CD4-positive, alpha-beta memory T cell (primary cell): ENCODE measurements at regions not wholly inside any gene's neighbourhood (a gene's known extent, or its start where the extent isn't known, plus 50 kb on each side); places are given as distances from the start of the nearest gene placed in this dataset.

Experiments
- CTCF ChIA-PET: fragments of 350-600 bp; sonication (Branson Sonifier 250); formaldehyde crosslinking; loops from one replicate; lab custom pipeline; 2021; ENCODE audit warnings: inconsistent platforms; ENCODE audit not compliant: partially characterized antibody; lab: Charles Lee
- POLR2A ChIA-PET: fragments of 350-600 bp; sonication (Branson Sonifier 250); formaldehyde crosslinking; loops from one replicate; lab custom pipeline; 2021; ENCODE audit not compliant: partially characterized antibody; lab: Charles Lee
- DNase-seq, 5 donors: peaks; one replicate each; pipeline versions ENCODE4 v3.0.0 to v3.0.0-alpha.2; 2020 to 2022; ENCODE audit warnings: mixed read lengths in 1 of 5
- H3K27ac ChIP-seq: one replicate; pipeline ENCODE4 v1.7.0; 2013; ENCODE audit warnings: low read depth, low read length
- H3K27me3 ChIP-seq: 2 replicates; pipeline ENCODE4 v1.7.0; 2013; ENCODE audit warnings: mild to moderate bottlenecking, low read length, moderate library complexity; ENCODE audit not compliant: insufficient read depth
- H3K36me3 ChIP-seq: 2 replicates; pipeline ENCODE4 v1.7.0; 2013; ENCODE audit warnings: mild to moderate bottlenecking, low read length, moderate library complexity; ENCODE audit not compliant: insufficient read depth
- H3K4me1 ChIP-seq: 2 replicates; pipeline ENCODE4 v1.7.0; 2013; ENCODE audit warnings: mild to moderate bottlenecking, low read length, moderate library complexity; ENCODE audit not compliant: insufficient read depth
- H3K4me3 ChIP-seq, 2 donors: one replicate each; pipeline ENCODE4 v1.7.0; 2013; ENCODE audit warnings: low read length in 2 of 2, mild to moderate bottlenecking in 1 of 2
- H3K9me3 ChIP-seq, 2 donors: one replicate each; pipeline ENCODE4 v1.7.0; 2013; ENCODE audit warnings: low read length in 2 of 2, control low read depth in 1 of 2; ENCODE audit not compliant: control insufficient read depth in 1 of 2
- H3K27ac Mint-ChIP-seq, 7 donors: one replicate each; pipeline ENCODE4 v1.8.0; 2020 to 2021; ENCODE audit warnings: mixed read lengths in 7 of 7, mild to moderate bottlenecking in 6 of 7, inconsistent platforms in 3 of 7, moderate library complexity in 3 of 7
- H3K27me3 Mint-ChIP-seq, 2 donors: one replicate each; pipeline ENCODE4 v1.8.0; 2020 to 2021; ENCODE audit warnings: mixed read lengths in 2 of 2
- H3K36me3 Mint-ChIP-seq, 2 donors: one replicate each; pipeline ENCODE4 v1.8.0; 2020 to 2021; ENCODE audit warnings: mixed read lengths in 2 of 2, inconsistent platforms in 1 of 2, mild to moderate bottlenecking in 1 of 2
- H3K4me1 Mint-ChIP-seq, 4 donors: one replicate each; pipeline ENCODE4 v1.8.0; 2020 to 2021; ENCODE audit warnings: mixed read lengths in 4 of 4, mild to moderate bottlenecking in 1 of 4
- H3K4me3 Mint-ChIP-seq, 8 donors: one replicate each; pipeline ENCODE4 v1.8.0; 2020 to 2021; ENCODE audit warnings: mixed read lengths in 8 of 8, mild to moderate bottlenecking in 7 of 8, moderate library complexity in 6 of 8, inconsistent platforms in 3 of 8
- H3K9me3 Mint-ChIP-seq, 8 donors: one replicate each; pipeline ENCODE4 v1.8.0; 2020 to 2021; ENCODE audit warnings: mixed read lengths in 8 of 8, mild to moderate bottlenecking in 5 of 8, inconsistent platforms in 3 of 8, moderate library complexity in 1 of 8
- intact Hi-C: fragments of 100-400 bp; cut with micrococcal nuclease; formaldehyde crosslinking; loops from one replicate; pipeline ENCODE4 v1.15.1; 2023

- H3K4me3 Mint-ChIP-seq = no peak overlapping the region
- H3K27ac Mint-ChIP-seq = no peak overlapping the region
- POLR2A ChIA-PET = no interaction called here
- H3K36me3 Mint-ChIP-seq = peaks cover 0 to 5% of the 10 kb centered on the region in 2 donors
- Histone ChIP-seq H3K36me3 (no peaks in the 10 kb centered on the region), H3K4me3 (no peak overlapping the region), H3K9me3 (no peaks in the 10 kb centered on the region), H3K27ac (no peak overlapping the region), H3K4me1 (peaks cover 11% of the 10 kb centered on the region), H3K27me3 (peaks cover 17% of the 10 kb centered on the region)
- intact Hi-C loops = no loop called here
- peaks cover 37 to 59% of the 10 kb centered on the region in 2 donors for H3K27me3 Mint-ChIP-seq
- peaks cover 0 to 3% (median 0%) of the 10 kb centered on the region in 8 donors for H3K9me3 Mint-ChIP-seq
- CTCF ChIA-PET = no interaction called here
- DNase-seq = no peak
- H3K4me1 Mint-ChIP-seq = peaks cover 10 to 22% (median 15%) of the 10 kb centered on the region in 4 donors
Observed at GRCh38 chr5:176739461-176740051, 70.8 kb upstream of the UNC5A start.

- ChIA-PET POLR2A (no interaction called here), CTCF (no interaction called here)
- H3K4me1 Mint-ChIP-seq = peaks cover 12 to 29% (median 19%) of the 10 kb centered on the region in 4 donors
- DNase-seq = no peak
- no peak overlapping the region for H3K27ac Mint-ChIP-seq
- Histone ChIP-seq H3K4me1 (peaks cover 18% of the 10 kb centered on the region), H3K36me3 (no peaks in the 10 kb centered on the region), H3K9me3 (no peaks in the 10 kb centered on the region), H3K27ac (no peak overlapping the region), H3K4me3 (no peak overlapping the region), H3K27me3 (peaks cover 22% of the 10 kb centered on the region)
- intact Hi-C loops = no loop called here
- peaks cover 40 to 64% of the 10 kb centered on the region in 2 donors for H3K27me3 Mint-ChIP-seq
- no peak overlapping the region for H3K4me3 Mint-ChIP-seq
- peaks cover 0 to 5% of the 10 kb centered on the region in 2 donors for H3K36me3 Mint-ChIP-seq
- peaks cover 0 to 1% (median 0%) of the 10 kb centered on the region in 8 donors for H3K9me3 Mint-ChIP-seq
Observed at GRCh38 chr5:176740131-176740701, 70.1 kb upstream of the UNC5A start.

- peaks cover 24% of the 10 kb centered on the region for H3K27me3 ChIP-seq
- no peak overlapping the region for H3K27ac ChIP-seq
- H3K9me3 Mint-ChIP-seq = peaks cover 0 to 1% (median 0%) of the 10 kb centered on the region in 8 donors
- peaks cover 18 to 36% (median 26%) of the 10 kb centered on the region in 4 donors for H3K4me1 Mint-ChIP-seq
- intact Hi-C loops = no loop called here
- peaks cover 0 to 5% of the 10 kb centered on the region in 2 donors for H3K36me3 Mint-ChIP-seq
- no peaks in the 10 kb centered on the region for H3K36me3 ChIP-seq
- no peaks in the 10 kb centered on the region for H3K9me3 ChIP-seq
- H3K27me3 Mint-ChIP-seq = peaks cover 43 to 64% of the 10 kb centered on the region in 2 donors
- H3K4me1 ChIP-seq = peaks cover 23% of the 10 kb centered on the region
- no peak overlapping the region for H3K4me3 Mint-ChIP-seq
- POLR2A ChIA-PET = no interaction called here
- H3K27ac Mint-ChIP-seq = no peak overlapping the region
- H3K4me3 ChIP-seq = no peak overlapping the region
- no peak for DNase-seq
- CTCF ChIA-PET = no interaction called here
Observed at GRCh38 chr5:176740702-176741496, 69.5 kb upstream of the UNC5A start.

DNA sequence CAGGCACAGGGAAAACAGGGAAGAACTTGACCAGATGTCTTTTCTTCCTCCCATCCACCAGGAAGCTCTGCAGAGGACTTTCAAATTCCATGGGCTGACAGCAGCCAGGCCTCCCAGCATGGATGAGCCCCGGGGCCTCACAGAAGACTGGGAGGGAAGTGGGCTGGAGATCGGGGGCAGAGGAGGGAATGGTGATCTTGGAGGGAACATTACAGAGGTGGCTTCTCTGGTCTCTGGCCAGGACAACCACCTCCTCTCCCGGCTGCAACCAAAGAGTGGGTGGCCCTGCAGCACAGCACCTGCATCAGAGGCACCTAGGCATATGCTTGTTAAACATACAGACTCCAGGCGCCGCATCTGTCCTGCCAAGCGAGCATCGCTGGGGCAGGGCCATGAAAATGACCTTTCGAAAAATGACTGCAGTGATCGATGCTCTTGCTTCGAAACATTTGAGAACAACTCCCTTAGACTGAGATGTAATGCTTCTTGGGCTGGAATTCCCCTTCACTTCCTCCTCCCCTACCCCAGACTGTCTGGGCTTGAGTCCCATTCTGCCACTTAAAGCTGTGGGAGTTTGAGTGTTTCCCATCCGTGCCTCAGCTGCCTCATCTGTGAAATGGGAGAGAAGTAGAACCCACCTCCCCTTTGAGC, 68.7 kb upstream of the UNC5A start:
- H3K27me3 ChIP-seq = peaks cover 24% of the 10 kb centered on the region
- H3K36me3 ChIP-seq = no peaks in the 10 kb centered on the region
- peak overlapping the region in 1 of 7 donors; percentile 48 for H3K27ac Mint-ChIP-seq
- H3K27me3 Mint-ChIP-seq = peaks cover 45 to 66% of the 10 kb centered on the region in 2 donors
- peaks cover 29% of the 10 kb centered on the region for H3K4me1 ChIP-seq
- H3K9me3 Mint-ChIP-seq = peaks cover 0 to 3% (median 0%) of the 10 kb centered on the region in 8 donors
- POLR2A ChIA-PET = no interaction called here
- H3K9me3 ChIP-seq = no peaks in the 10 kb centered on the region
- H3K4me3 Mint-ChIP-seq = peak overlapping the region in 1 of 8 donors; percentile 31
- no peak overlapping the region for H3K27ac ChIP-seq
- DNase-seq = no peak
- CTCF ChIA-PET = no interaction called here
- peaks cover 0 to 5% of the 10 kb centered on the region in 2 donors for H3K36me3 Mint-ChIP-seq
- intact Hi-C loops = no loop called here
- H3K4me1 Mint-ChIP-seq = peaks cover 20 to 40% (median 30%) of the 10 kb centered on the region in 4 donors
- H3K4me3 ChIP-seq = no peak overlapping the region

- Mint-ChIP-seq H3K4me1 (peaks cover 20 to 40% (median 30%) of the 10 kb centered on the region in 4 donors), H3K27me3 (peaks cover 47 to 58% of the 10 kb centered on the region in 2 donors), H3K27ac (no peak overlapping the region), H3K9me3 (peaks cover 0 to 3% (median 0%) of the 10 kb centered on the region in 8 donors), H3K36me3 (peaks cover 0 to 5% of the 10 kb centered on the region in 2 donors), H3K4me3 (peak overlapping the region in 4 of 8 donors; percentile 29 to 40 (median 34))
- H3K4me1 ChIP-seq = peaks cover 29% of the 10 kb centered on the region
- intact Hi-C loops = no loop called here
- ChIA-PET POLR2A (no interaction called here), CTCF (no interaction called here)
- no peak overlapping the region for H3K27ac ChIP-seq
- DNase-seq = no peak
- peaks cover 27% of the 10 kb centered on the region for H3K27me3 ChIP-seq
- H3K36me3 ChIP-seq = no peaks in the 10 kb centered on the region
- H3K4me3 ChIP-seq = no peak overlapping the region
- H3K9me3 ChIP-seq = no peaks in the 10 kb centered on the region
Observed at GRCh38 chr5:176742246-176743105, 67.9 kb upstream of the UNC5A start.

DNA sequence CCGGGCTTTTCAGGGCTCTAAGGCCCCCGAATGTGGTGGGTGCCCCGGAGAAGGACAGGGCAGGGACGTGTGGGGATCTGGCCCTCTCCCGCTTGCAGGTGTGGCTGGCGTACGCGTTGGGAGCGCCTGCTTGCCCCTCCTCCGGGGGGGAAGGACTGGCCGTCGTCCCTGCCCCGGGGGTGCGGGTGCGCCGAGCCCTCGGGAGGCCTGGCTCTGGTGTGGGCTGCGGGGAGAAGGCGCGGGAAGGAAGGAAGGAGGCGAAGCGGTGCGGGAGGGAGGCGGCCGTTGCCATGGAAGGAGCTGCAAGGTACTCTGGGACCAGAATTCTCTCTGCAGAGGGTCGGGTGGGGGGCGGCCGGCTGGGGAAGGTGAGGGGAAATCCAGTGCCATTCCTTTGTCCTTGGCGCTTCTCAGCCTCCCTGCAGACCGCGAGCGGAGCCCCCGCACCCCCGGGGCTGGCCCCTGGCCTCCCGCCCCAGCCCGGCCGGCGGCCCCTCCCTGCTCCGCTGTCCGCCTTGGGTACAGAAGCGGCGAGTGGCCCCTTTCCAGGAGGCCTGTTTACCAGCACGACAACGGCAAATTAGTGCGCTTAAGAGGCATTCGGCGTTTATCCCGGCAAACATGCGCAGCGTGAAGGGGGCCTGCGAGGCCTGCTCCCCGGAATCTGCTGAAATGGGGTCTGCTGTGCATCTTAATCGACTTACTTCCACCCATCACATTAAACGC, 67.1 kb upstream of the UNC5A start:
- CTCF ChIA-PET = no interaction called here
- peaks cover 35% of the 10 kb centered on the region for H3K27me3 ChIP-seq
- Mint-ChIP-seq H3K4me3 (peak overlapping the region in 3 of 8 donors; percentile 20 to 39 (median 29)), H3K36me3 (peaks cover 0 to 5% of the 10 kb centered on the region in 2 donors), H3K27ac (no peak overlapping the region), H3K4me1 (peaks cover 20 to 40% (median 30%) of the 10 kb centered on the region in 4 donors), H3K27me3 (peaks cover 45 to 56% of the 10 kb centered on the region in 2 donors), H3K9me3 (peaks cover 0 to 3% (median 0%) of the 10 kb centered on the region in 8 donors)
- peaks cover 29% of the 10 kb centered on the region for H3K4me1 ChIP-seq
- H3K27ac ChIP-seq = no peak overlapping the region
- no peaks in the 10 kb centered on the region for H3K9me3 ChIP-seq
- DNase-seq = no peak
- POLR2A ChIA-PET = no interaction called here
- H3K4me3 ChIP-seq = no peak overlapping the region
- H3K36me3 ChIP-seq = no peaks in the 10 kb centered on the region
- intact Hi-C loops = no loop called here
